Liver (tissue), 8 donors: ENCODE measurements at regions not wholly inside any gene's neighbourhood (a gene's known extent, or its start where the extent isn't known, plus 50 kb on each side); places are given as distances from the start of the nearest gene placed in this dataset.

Source experiments
- DNase-seq: peaks from one replicate; pipeline ENCODE4 v3.0.0-alpha.2; 2017; ENCODE audit warnings: low spot score
- H3K27ac ChIP-seq, 2 donors: one replicate each; pipeline ENCODE4 v1.7.0; 2013; ENCODE audit warnings: inconsistent platforms in 2 of 2, low read length in 2 of 2, control low read depth in 1 of 2, low read depth in 1 of 2, mild to moderate bottlenecking in 1 of 2
- H3K27me3 ChIP-seq, 4 donors: one replicate each; pipeline versions ENCODE4 v1.6.1 to v1.7.0; 2013; ENCODE audit warnings: low read length in 3 of 4, inconsistent platforms in 1 of 4, mild to moderate bottlenecking in 1 of 4, moderate library complexity in 1 of 4; ENCODE audit not compliant: control insufficient read depth in 4 of 4, insufficient read depth in 4 of 4
- H3K36me3 ChIP-seq, 4 donors: one replicate each; pipeline versions ENCODE4 v1.6.1 to v1.7.0; 2013; ENCODE audit warnings: low read length in 3 of 4, mild to moderate bottlenecking in 3 of 4, low read depth in 1 of 4, moderate library complexity in 1 of 4; ENCODE audit not compliant: control insufficient read depth in 4 of 4, insufficient read depth in 3 of 4
- H3K4me1 ChIP-seq, 4 donors: one replicate each; pipeline versions ENCODE4 v1.6.1 to v1.7.0; 2013; ENCODE audit warnings: low read length in 3 of 4, mild to moderate bottlenecking in 3 of 4, moderate library complexity in 1 of 4; ENCODE audit not compliant: control insufficient read depth in 4 of 4, insufficient read depth in 4 of 4
- H3K4me3 ChIP-seq, 3 donors: one replicate each; pipeline versions ENCODE4 v1.6.1 to v1.7.0; 2013; ENCODE audit warnings: low read length in 3 of 3, control low read depth in 1 of 3, low read depth in 1 of 3, mild to moderate bottlenecking in 1 of 3
- H3K9ac ChIP-seq, 2 donors: one replicate each; pipeline ENCODE4 v1.7.0; 2013; ENCODE audit warnings: low read length in 2 of 2, mild to moderate bottlenecking in 2 of 2, moderate library complexity in 2 of 2, control low read depth in 1 of 2, low read depth in 1 of 2
- H3K9me3 ChIP-seq, 4 donors: one replicate each; pipeline versions ENCODE4 v1.6.1 to v1.7.0; 2013; ENCODE audit warnings: low read length in 3 of 4; ENCODE audit not compliant: control insufficient read depth in 4 of 4
- ATF3 ChIP-seq: IDR thresholded peaks from 2 replicates; pipeline ENCODE4 v1.6.1; 2016; ENCODE audit warnings: antibody characterized with exemption
- CTCF ChIP-seq: fragments of 150-350 bp; IDR thresholded peaks from 2 replicates; pipeline ENCODE4 v1.5.1; 2017; ENCODE audit warnings: improper control_type of control experiment, low read depth, low read length; ENCODE audit not compliant: missing input control
- EGR1 ChIP-seq, 2 donors: IDR thresholded peaks; 2 replicates each; pipeline ENCODE4 v1.6.1; 2016 to 2018; ENCODE audit warnings: antibody characterized with exemption in 2 of 2, low read depth in 2 of 2
- FOXA1 ChIP-seq: IDR thresholded peaks from 2 replicates; pipeline ENCODE4 v1.6.1; 2016; ENCODE audit warnings: antibody characterized with exemption
- FOXA2 ChIP-seq: IDR thresholded peaks from 2 replicates; pipeline ENCODE4 v1.6.1; 2016; ENCODE audit warnings: antibody characterized with exemption
- GABPA ChIP-seq, 2 donors: IDR thresholded peaks in 1 of 2; conservative IDR thresholded peaks in 1 of 2; 2 replicates each; pipeline ENCODE4 v1.6.1; 2016; ENCODE audit warnings: antibody characterized with exemption in 2 of 2, mild to moderate bottlenecking in 1 of 2, moderate library complexity in 1 of 2
- HNF4A ChIP-seq, 2 donors: conservative IDR thresholded peaks; 2 replicates each; pipeline ENCODE4 v1.6.1; 2016; ENCODE audit warnings: antibody characterized with exemption in 2 of 2, mild to moderate bottlenecking in 2 of 2
- HNF4G ChIP-seq: IDR thresholded peaks from 2 replicates; pipeline ENCODE4 v1.6.1; 2016; ENCODE audit warnings: antibody characterized with exemption
- JUND ChIP-seq, 2 donors: IDR thresholded peaks; 2 replicates each; pipeline ENCODE4 v1.6.1; 2016; ENCODE audit warnings: antibody characterized with exemption in 2 of 2
- MAX ChIP-seq: IDR thresholded peaks from 2 replicates; pipeline ENCODE4 v1.6.1; 2016; ENCODE audit warnings: antibody characterized with exemption
- NR2F2 ChIP-seq: IDR thresholded peaks from 2 replicates; pipeline ENCODE4 v1.6.1; 2016; ENCODE audit warnings: antibody characterized with exemption
- RAD21 ChIP-seq, 2 donors: IDR thresholded peaks; 2 replicates each; pipeline ENCODE4 v1.6.1; 2016; ENCODE audit warnings: antibody characterized with exemption in 2 of 2, mild to moderate bottlenecking in 2 of 2
- REST ChIP-seq: IDR thresholded peaks from 2 replicates; pipeline ENCODE4 v1.6.1; 2016; ENCODE audit warnings: antibody characterized with exemption, mild to moderate bottlenecking
- RXRA ChIP-seq, 2 donors: IDR thresholded peaks; 2 replicates each; pipeline ENCODE4 v1.6.1; 2017 to 2018; ENCODE audit warnings: antibody characterized with exemption in 2 of 2, mild to moderate bottlenecking in 1 of 2
- SP1 ChIP-seq: IDR thresholded peaks from 2 replicates; pipeline ENCODE4 v1.6.1; 2018; ENCODE audit warnings: antibody characterized with exemption, mild to moderate bottlenecking
- TAF1 ChIP-seq: conservative IDR thresholded peaks from 2 replicates; pipeline ENCODE4 v1.6.1; 2016; ENCODE audit warnings: antibody characterized with exemption, mild to moderate bottlenecking
- YY1 ChIP-seq: IDR thresholded peaks from 2 replicates; pipeline ENCODE4 v1.6.1; 2016; ENCODE audit warnings: antibody characterized with exemption, mild to moderate bottlenecking
- ZBTB33 ChIP-seq: IDR thresholded peaks from 2 replicates; pipeline ENCODE4 v1.6.1; 2016; ENCODE audit warnings: antibody characterized with exemption
- WGBS: extraction: QIAGEN DNeasy Blood & Tissue Kit; methylation state at CpG from one replicate; pipeline ENCODE4 v1.1.7; 2013; 5-methylcytosine and 5-hydroxymethylcytosine counted together
- donor health status: healthy.
- donor health status: healthy.
- donor health status: healthy.
- donor health status: healthy.
- donor health status: healthy.

GRCh38 chr3:153269730-153270129, 107.7 kb downstream of the RAP2B start:
- Histone ChIP-seq H3K27ac (no peak overlapping the region), H3K27me3 (peaks cover 0 to 4% (median 0%) of the 10 kb centered on the region in 4 donors), H3K4me1 (peaks cover 0 to 10% (median 3%) of the 10 kb centered on the region in 4 donors), H3K36me3 (no peaks in the 10 kb centered on the region), H3K4me3 (no peak overlapping the region), H3K9me3 (no peaks in the 10 kb centered on the region), H3K9ac (no peak overlapping the region)
- TF ChIP-seq RXRA (IDR thresholded peaks at IDR 0.05) = peak in 1 of 2 donors; percentile 52
- no peak for TF ChIP-seq FOXA2
- TF ChIP-seq SP1 = no peak
- TF ChIP-seq TAF1 = no peak
- TF ChIP-seq NR2F2 = no peak
- peak in 1 of 2 donors; percentile 53 for TF ChIP-seq JUND (IDR thresholded peaks at IDR 0.05)
- no peak for TF ChIP-seq RAD21 (IDR thresholded peaks at IDR 0.05)
- no peak for TF ChIP-seq ATF3
- peak in 1 of 2 donors; percentile 69 for TF ChIP-seq HNF4A (conservative IDR thresholded peaks at IDR 0.05)
- TF ChIP-seq ZBTB33 = no peak
- no peak for TF ChIP-seq HNF4G
- no peak for TF ChIP-seq EGR1 (IDR thresholded peaks at IDR 0.05; ENCODE audit: low read depth in 2 of 2)
- no peak for TF ChIP-seq FOXA1
- TF ChIP-seq CTCF = no peak
- no peak for TF ChIP-seq GABPA (IDR thresholded peaks at IDR 0.05 in 1 of 2, conservative IDR thresholded peaks at IDR 0.05 in 1 of 2)
- no peak for TF ChIP-seq MAX
- TF ChIP-seq REST = no peak
- no peak for TF ChIP-seq YY1
- no peak for DNase-seq
- WGBS = 53% methylated on average over 4 of the region's 4 CpGs
